Activated T-helper 1 cell treated with anti-CD3 and anti-CD28 coated beads, Interleukin-2, amount 50 U/mL, for 16 hours (primary cell): ENCODE measurements at regions not wholly inside any gene's neighbourhood (a gene's known extent, or its start where the extent isn't known, plus 50 kb on each side); places are given as distances from the start of the nearest gene placed in this dataset.

Source experiments
- DNase-seq, 2 donors: peaks; one replicate each; pipeline ENCODE4 v3.0.0-alpha.2; 2020; ENCODE audit warnings: low read depth in 1 of 2, low spot score in 1 of 2

DNA sequence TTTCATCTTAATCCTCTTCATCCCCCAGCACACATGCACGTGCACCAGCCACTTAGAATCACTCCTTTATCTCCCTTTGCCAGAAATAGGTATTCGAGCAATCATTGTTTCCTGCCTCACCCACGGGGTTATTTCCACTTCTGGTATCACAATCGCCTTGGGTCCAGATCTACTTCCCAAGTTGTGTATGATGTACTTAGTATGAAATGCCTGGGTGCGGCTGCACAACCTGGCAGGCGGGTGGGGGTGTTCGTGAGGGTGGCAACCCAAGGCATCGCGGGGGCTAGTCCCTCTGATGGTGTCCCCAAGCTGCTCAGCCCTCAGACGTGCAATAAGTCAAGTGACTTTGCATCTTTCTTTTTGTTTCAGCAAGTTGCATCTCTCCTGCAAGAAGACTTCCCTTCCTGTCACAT lies 475.6 kb downstream of the MIAT start:
- no peak for DNase-seq

DNA sequence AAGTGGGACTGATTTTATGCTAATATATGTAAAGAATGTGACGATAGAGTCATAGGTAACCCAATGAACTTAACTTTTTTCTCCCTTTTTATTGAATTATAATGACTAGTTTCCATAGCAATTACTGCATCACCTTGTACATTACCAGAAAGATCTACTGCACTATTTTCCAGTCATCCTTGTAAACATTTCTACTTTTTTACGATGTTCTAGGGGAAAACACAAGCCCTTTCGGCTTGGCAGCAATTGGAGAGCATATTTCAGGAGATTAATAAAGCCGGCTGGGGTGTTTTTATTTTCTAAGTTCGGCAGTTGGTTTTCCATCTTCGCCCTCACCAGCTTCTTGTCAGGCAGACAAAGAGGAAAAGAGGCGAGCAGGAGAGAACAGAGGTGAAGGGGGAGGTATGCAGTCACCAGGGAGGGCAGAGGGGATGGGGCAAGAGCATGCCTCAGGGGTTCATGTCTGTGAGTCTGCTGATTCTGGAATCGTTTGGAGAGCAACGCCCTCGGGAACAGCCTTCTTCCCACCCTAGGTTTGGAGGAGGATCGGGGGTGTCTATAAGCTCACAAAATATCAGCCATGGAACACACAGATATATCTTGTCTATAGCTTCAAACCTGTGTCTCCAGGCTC lies 476.4 kb downstream of the MIAT start:
- DNase-seq: no peak

GRCh38 chr22:27134315-27134701 lies 476.9 kb downstream of the MIAT start:
- no peak for DNase-seq

- DNase-seq: no peak
Measured at GRCh38 chr22:27135031-27135981, 477.9 kb downstream of the MIAT start.

DNA sequence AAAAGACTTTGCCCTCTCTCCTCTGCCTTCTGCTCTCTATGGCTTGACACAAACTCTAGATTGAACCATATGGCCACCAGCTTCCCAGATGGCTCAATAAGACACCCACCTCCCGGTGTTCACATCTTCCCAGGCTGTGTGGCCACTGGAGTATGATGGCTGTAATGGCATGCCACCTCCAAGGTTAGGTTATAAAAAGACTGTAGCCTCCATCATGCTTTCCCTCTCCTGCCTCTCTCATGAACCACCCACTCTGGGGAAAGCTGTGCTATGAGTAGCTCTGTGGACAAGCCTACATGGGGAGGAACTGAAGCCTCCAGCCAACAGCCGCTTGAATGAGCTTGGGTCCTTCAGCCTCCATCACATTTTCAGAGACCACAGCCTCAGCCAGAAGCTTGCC lies 479.2 kb downstream of the MIAT start:
- no peak for DNase-seq

GRCh38 chr22:27137871-27138337 lies 480.5 kb downstream of the MIAT start:
- DNase-seq: no peak

DNA sequence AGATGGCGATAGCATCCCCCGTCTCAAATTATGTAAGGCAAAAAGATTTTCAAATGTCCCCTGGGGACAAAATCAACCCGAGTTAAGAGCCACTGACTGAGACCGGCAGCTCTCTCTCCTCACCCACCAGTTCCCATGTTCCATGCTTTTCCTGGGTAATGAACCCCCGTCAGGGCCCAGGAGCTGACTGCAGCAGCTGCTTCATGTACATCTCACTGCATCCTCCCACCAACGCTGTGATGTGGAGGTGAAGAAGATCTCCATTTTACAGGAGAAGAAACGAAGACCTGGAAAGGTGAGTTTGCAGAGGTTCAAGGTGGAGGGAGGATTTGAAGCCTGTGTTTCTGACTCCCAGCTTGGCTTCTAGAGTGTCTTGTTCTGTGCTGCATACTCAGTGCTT lies 481.1 kb downstream of the MIAT start:
- no peak for DNase-seq

GRCh38 chr22:27139935-27140511 lies 482.6 kb downstream of the MIAT start:
- no peak for DNase-seq

DNA sequence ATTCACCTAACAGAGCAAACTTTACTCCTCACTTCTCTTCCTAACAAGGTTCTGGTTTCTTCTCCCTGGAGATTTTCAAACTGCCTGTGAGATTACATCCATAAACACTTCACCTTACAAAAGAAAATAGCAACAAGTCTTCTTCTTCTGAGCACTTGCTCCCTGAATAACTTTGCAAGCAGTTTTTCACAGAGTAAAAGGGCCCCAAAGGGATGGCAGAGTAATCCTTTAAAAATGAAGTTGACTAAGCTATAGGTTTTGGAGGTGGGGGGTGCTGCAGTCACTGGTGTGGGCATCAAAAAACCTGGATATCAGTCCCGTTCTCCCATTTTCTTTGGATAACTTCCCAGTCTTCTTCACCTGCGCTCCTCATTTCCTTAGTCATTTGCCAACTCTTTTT lies 484.9 kb downstream of the MIAT start:
- DNase-seq: no peak

GRCh38 chr22:27144321-27144720 lies 486.9 kb downstream of the MIAT start:
- no peak for DNase-seq

DNA sequence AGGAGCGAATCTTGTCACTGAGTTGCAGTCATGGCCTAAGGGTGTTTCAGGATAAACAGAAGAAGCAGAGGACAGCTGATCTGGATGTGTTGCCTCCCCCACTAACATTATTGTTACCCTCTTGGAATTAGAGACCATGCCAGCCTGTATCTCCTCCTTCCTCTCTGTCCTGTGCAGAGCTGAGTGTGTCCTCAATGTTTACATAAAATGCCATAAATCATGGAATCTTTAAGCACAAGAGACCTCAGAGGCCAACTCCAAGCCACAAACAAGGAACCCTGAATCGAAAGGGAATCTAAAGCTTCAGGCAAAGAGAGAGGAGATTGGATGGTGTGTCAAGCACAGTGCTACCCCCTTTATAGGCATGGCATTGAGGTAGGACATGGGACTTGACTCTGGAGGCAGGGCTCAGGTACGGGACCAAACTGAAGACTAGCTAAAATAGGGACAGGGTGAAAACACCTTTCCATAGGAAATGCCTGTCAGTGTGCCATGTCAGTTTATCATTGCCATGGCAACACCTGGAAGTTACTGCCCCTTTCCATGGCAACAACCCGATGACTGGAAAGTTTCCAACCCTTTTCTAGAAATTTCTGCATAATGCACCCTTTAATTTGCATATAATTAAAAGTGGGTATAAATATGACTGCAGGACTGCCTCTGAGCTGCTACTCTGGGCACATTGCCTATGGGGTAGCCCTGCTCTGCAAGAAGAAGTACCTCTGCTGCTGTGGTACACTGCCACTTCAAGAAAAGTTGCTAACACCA lies 489.7 kb downstream of the MIAT start:
- no peak for DNase-seq

- no peak for DNase-seq
Measured at GRCh38 chr22:27148055-27148454, 490.7 kb downstream of the MIAT start.

GRCh38 chr22:27148886-27149470 lies 491.6 kb downstream of the MIAT start:
- DNase-seq: no peak

GRCh38 chr22:27149921-27150543 lies 492.6 kb downstream of the MIAT start:
- DNase-seq: no peak

GRCh38 chr22:27150544-27150941 lies 493.2 kb downstream of the MIAT start:
- DNase-seq: no peak

GRCh38 chr22:27151407-27151806 lies 494.0 kb downstream of the MIAT start:
- DNase-seq: no peak

DNA sequence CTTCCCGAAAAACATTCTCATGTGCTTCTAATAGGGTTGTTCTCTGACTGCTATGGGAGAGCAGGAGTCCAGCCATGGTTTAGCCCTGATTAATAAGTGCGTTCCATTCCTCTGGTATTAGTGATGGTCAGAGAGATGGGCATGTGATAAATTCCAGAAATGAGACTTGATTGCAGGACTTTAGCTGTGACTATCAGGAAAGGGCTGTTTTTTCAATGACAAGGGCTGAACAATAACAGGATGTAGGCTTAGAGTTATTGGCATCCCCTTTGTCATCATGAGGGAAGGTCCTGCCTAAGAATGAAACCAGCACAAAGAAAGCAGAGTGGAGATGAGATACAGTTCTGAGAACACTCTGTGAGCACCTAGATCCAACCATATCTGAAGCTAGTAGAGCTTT lies 494.6 kb downstream of the MIAT start:
- no peak for DNase-seq

DNA sequence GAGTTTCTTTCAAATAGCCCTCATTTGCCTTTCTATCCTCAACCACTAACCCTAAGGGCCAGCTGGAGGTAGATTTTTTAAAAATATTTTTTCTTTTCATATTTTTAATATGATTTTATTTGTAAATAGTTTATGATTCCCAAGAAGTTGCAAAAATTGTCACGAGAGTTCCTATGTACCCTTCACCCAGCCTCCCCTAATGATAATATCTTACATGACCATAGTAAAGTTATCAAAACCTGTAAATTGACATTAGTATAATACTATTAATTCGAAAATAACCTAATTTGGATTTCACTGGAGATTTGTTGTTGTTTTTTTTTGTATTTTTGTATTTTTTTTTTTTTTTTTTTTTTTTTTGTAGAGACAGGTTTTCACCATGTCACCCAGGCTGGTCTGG lies 495.5 kb downstream of the MIAT start:
- no peak for DNase-seq

- DNase-seq: no peak
Measured at GRCh38 chr22:27153386-27153785, 496.0 kb downstream of the MIAT start.

DNA sequence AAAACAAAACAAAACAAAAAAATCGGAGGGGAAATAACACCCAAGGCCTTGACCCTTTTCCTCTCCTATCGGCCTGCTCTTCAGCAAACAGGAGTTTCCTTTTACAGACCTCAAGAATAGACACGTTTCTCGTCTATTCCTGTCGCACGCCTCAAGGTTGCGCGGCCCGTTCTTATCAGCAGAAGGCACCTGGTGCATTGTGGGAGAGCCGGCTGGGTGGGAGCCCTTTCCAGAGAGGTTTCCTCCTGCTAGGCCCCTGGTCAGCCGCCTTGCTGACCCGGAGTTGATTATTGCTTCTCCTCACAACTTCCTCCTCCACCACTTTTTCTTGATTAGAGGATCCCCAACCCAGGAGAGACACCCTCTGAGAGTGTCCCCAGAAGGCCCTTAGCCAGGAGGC lies 497.3 kb downstream of the MIAT start:
- no peak for DNase-seq
